ENCODE measurements at regions not wholly inside any gene's neighbourhood (a gene's known extent, or its start where the extent isn't known, plus 50 kb on each side); places are given as distances from the start of the nearest gene placed in this dataset.

- TF ChIP-seq, protein P1, sequence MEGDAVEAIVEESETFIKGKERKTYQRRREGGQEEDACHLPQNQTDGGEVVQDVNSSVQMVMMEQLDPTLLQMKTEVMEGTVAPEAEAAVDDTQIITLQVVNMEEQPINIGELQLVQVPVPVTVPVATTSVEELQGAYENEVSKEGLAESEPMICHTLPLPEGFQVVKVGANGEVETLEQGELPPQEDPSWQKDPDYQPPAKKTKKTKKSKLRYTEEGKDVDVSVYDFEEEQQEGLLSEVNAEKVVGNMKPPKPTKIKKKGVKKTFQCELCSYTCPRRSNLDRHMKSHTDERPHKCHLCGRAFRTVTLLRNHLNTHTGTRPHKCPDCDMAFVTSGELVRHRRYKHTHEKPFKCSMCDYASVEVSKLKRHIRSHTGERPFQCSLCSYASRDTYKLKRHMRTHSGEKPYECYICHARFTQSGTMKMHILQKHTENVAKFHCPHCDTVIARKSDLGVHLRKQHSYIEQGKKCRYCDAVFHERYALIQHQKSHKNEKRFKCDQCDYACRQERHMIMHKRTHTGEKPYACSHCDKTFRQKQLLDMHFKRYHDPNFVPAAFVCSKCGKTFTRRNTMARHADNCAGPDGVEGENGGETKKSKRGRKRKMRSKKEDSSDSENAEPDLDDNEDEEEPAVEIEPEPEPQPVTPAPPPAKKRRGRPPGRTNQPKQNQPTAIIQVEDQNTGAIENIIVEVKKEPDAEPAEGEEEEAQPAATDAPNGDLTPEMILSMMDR (IDR thresholded peaks at IDR 0.05; ENCODE audit: low read depth, low read length): no peak
- TF ChIP-seq EZH2phosphoT487 (IDR thresholded peaks at IDR 0.05; ENCODE audit: low read depth): no peak
These were observed 126.6 kb upstream of the SLC4A4 start for GRCh38 chr4:71212216-71212615.

All from OCI-LY3 (cell line).